Mucosa of rectum (tissue), 2 donors: ENCODE measurements at regions not wholly inside any gene's neighbourhood (a gene's known extent, or its start where the extent isn't known, plus 50 kb on each side); places are given as distances from the start of the nearest gene placed in this dataset.

Experiments used
- H3K27ac ChIP-seq, 2 donors: one replicate each; pipeline ENCODE4 v1.7.0; 2013; ENCODE audit warnings: inconsistent platforms in 2 of 2, low read depth in 2 of 2, low read length in 2 of 2
- H3K27me3 ChIP-seq, 2 donors: one replicate each; pipeline ENCODE4 v1.7.0; 2013; ENCODE audit warnings: low read length in 2 of 2; ENCODE audit not compliant: control insufficient read depth in 2 of 2, insufficient read depth in 2 of 2
- H3K36me3 ChIP-seq, 2 donors: one replicate each; pipeline ENCODE4 v1.7.0; 2013; ENCODE audit warnings: low read length in 2 of 2; ENCODE audit not compliant: control insufficient read depth in 2 of 2, insufficient read depth in 2 of 2
- H3K4me1 ChIP-seq, 2 donors: one replicate each; pipeline ENCODE4 v1.7.0; 2013; ENCODE audit warnings: low read length in 2 of 2, mild to moderate bottlenecking in 1 of 2; ENCODE audit not compliant: control insufficient read depth in 2 of 2, insufficient read depth in 2 of 2
- H3K4me3 ChIP-seq, 2 donors: one replicate each; pipeline ENCODE4 v1.7.0; 2013; ENCODE audit warnings: low read length in 2 of 2
- H3K9ac ChIP-seq, 2 donors: one replicate each; pipeline ENCODE4 v1.7.0; 2013; ENCODE audit warnings: low read length in 2 of 2, low read depth in 1 of 2, mild to moderate bottlenecking in 1 of 2
- H3K9me3 ChIP-seq, 2 donors: one replicate each; pipeline ENCODE4 v1.7.0; 2013; ENCODE audit warnings: low read length in 2 of 2; ENCODE audit not compliant: control insufficient read depth in 2 of 2
- donor health status: healthy.
- donor health status: Normal muscosa, but diverticular disease.

GRCh38 chr10:8224591-8224990 lies 170.1 kb downstream of the GATA3 start:
- no peak overlapping the region for H3K9ac ChIP-seq
- no peak overlapping the region for H3K27ac ChIP-seq
- H3K4me1 ChIP-seq: no peaks in the 10 kb centered on the region
- no peaks in the 10 kb centered on the region for H3K27me3 ChIP-seq
- H3K36me3 ChIP-seq: no peaks in the 10 kb centered on the region
- no peak overlapping the region for H3K4me3 ChIP-seq
- no peaks in the 10 kb centered on the region for H3K9me3 ChIP-seq

GRCh38 chr10:8225187-8225586 lies 170.7 kb downstream of the GATA3 start:
- Histone ChIP-seq H3K4me3 (no peak overlapping the region), H3K4me1 (no peaks in the 10 kb centered on the region), H3K27me3 (no peaks in the 10 kb centered on the region), H3K36me3 (no peaks in the 10 kb centered on the region), H3K27ac (no peak overlapping the region), H3K9me3 (no peaks in the 10 kb centered on the region), H3K9ac (no peak overlapping the region)

DNA sequence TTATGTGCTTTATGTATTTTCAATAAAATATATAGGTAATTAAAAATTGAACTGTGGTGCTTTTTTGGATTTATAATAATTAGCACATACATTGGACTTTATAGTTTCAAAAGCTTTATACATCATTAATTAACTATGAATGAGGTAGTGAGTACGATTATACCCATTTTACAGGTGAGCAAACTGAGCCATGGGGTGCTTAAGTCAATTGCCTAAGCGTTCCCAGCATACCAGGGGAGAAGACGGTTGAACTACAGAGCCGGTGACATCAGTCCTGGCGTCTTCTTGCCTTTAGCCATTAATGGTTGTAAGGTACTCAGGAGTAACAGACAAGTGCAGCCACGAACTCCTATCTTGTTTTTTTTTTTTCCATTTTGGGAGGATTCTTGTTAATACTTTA lies 172.8 kb downstream of the GATA3 start:
- no peaks in the 10 kb centered on the region for H3K9me3 ChIP-seq
- no peak overlapping the region for H3K27ac ChIP-seq
- H3K4me1 ChIP-seq: no peaks in the 10 kb centered on the region
- H3K27me3 ChIP-seq: no peaks in the 10 kb centered on the region
- no peak overlapping the region for H3K4me3 ChIP-seq
- no peaks in the 10 kb centered on the region for H3K36me3 ChIP-seq
- no peak overlapping the region for H3K9ac ChIP-seq

DNA sequence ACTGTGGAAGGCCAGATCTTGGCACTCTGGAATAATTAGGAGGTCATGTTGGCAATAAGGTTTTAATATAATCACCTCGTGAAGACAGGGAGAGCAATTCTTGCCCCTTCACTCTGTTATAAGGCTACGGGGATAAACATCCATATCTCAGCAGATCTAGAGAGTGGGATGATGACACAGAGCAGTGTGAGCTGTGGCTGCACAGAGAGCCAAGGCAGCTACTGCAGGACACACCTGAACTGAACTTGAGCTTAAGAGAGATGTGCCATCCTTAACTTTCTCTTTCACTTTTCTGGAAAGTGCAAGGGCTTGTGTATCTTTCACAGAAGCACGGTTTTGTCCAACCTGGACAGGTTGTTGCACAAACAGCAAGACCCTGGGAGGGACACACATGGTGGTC lies 174.7 kb downstream of the GATA3 start:
- Histone ChIP-seq H3K4me3 (no peak overlapping the region), H3K27ac (no peak overlapping the region), H3K36me3 (no peaks in the 10 kb centered on the region), H3K9me3 (no peaks in the 10 kb centered on the region), H3K27me3 (no peaks in the 10 kb centered on the region), H3K4me1 (no peaks in the 10 kb centered on the region), H3K9ac (no peak overlapping the region)

DNA sequence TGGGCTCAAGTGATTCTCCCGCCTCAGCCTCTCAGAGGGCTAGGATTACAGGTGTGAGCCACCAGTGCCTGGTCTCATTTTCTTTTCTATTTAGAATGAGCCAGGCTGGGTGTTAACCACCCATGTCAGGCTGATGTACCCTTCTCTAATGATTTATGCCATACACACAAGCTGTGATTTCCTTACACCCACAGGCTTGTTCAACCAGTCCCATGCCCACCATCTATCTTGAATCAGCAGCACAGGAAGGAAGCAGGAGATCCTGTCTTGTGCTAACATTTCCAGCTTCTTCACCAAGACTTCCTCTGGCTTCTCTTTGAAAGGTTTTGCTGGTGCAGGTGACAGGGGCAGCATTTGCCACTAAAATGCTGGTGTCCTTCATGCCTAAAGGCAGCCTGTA lies 176.4 kb downstream of the GATA3 start:
- H3K9ac ChIP-seq: no peak overlapping the region
- H3K36me3 ChIP-seq: no peaks in the 10 kb centered on the region
- H3K4me3 ChIP-seq: no peak overlapping the region
- no peaks in the 10 kb centered on the region for H3K9me3 ChIP-seq
- no peaks in the 10 kb centered on the region for H3K27me3 ChIP-seq
- H3K27ac ChIP-seq: no peak overlapping the region
- no peaks in the 10 kb centered on the region for H3K4me1 ChIP-seq

- Histone ChIP-seq H3K4me3 (no peak overlapping the region), H3K27me3 (no peaks in the 10 kb centered on the region), H3K36me3 (no peaks in the 10 kb centered on the region), H3K4me1 (no peaks in the 10 kb centered on the region), H3K9me3 (no peaks in the 10 kb centered on the region), H3K27ac (no peak overlapping the region), H3K9ac (no peak overlapping the region)
These were observed 178.6 kb downstream of the GATA3 start for GRCh38 chr10:8233049-8233448.

- Histone ChIP-seq H3K36me3 (no peaks in the 10 kb centered on the region), H3K27ac (no peak overlapping the region), H3K9ac (no peak overlapping the region), H3K4me3 (no peak overlapping the region), H3K27me3 (no peaks in the 10 kb centered on the region), H3K4me1 (no peaks in the 10 kb centered on the region), H3K9me3 (no peaks in the 10 kb centered on the region)
These were observed 179.4 kb downstream of the GATA3 start for GRCh38 chr10:8233832-8234259.

- Histone ChIP-seq H3K9me3 (no peaks in the 10 kb centered on the region), H3K27me3 (no peaks in the 10 kb centered on the region), H3K9ac (no peak overlapping the region), H3K4me3 (no peak overlapping the region), H3K27ac (no peak overlapping the region), H3K4me1 (no peaks in the 10 kb centered on the region), H3K36me3 (no peaks in the 10 kb centered on the region)
These were observed 181.0 kb downstream of the GATA3 start for GRCh38 chr10:8235253-8236027.

- Histone ChIP-seq H3K9ac (no peak overlapping the region), H3K4me3 (no peak overlapping the region), H3K4me1 (no peaks in the 10 kb centered on the region), H3K27me3 (no peaks in the 10 kb centered on the region), H3K27ac (no peak overlapping the region), H3K36me3 (no peaks in the 10 kb centered on the region), H3K9me3 (no peaks in the 10 kb centered on the region)
These were observed 184.5 kb downstream of the GATA3 start for GRCh38 chr10:8238986-8239385.

- no peaks in the 10 kb centered on the region for H3K9me3 ChIP-seq
- no peak overlapping the region for H3K4me3 ChIP-seq
- no peaks in the 10 kb centered on the region for H3K36me3 ChIP-seq
- H3K27me3 ChIP-seq: no peaks in the 10 kb centered on the region
- H3K27ac ChIP-seq: no peak overlapping the region
- no peaks in the 10 kb centered on the region for H3K4me1 ChIP-seq
- no peak overlapping the region for H3K9ac ChIP-seq
These were observed 186.4 kb downstream of the GATA3 start for GRCh38 chr10:8240861-8241260.
